ENCODE measurements at regions not wholly inside any gene's neighbourhood (a gene's known extent, or its start where the extent isn't known, plus 50 kb on each side); places are given as distances from the start of the nearest gene placed in this dataset.

DNA sequence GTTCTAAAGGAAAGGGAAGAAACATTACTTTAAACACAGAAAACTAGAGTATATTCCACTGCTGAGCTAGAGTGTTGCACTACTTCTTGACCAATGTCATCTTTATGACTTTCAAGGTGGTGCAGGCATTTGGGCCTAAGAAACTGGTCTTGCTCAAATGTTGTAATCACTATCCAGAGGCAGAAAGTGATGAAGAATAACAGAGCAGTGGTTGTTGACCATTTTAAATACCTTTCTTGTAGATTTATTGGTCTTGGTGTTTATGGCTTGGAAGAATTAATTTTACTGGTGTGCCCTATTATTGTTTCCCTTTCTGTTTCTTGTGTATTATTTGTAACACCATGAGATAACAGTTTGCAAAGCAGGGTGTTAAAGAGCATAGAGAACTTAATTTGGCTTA is 56.9 kb upstream of the SCN7A start:
- Mint-ChIP-seq H3K27ac (ENCODE audit: unreplicated experiment) (no peak overlapping the region), H3K27me3 (ENCODE audit: unreplicated experiment) (no peaks in the 10 kb centered on the region), H3K4me1 (ENCODE audit: low read depth, unreplicated experiment) (peaks cover 4% of the 10 kb centered on the region), H3K36me3 (ENCODE audit: unreplicated experiment) (no peaks in the 10 kb centered on the region), H3K4me3 (ENCODE audit: unreplicated experiment) (no peak overlapping the region), H3K9me3 (ENCODE audit: unreplicated experiment) (no peaks in the 10 kb centered on the region)
- TF ChIP-seq, protein P1, sequence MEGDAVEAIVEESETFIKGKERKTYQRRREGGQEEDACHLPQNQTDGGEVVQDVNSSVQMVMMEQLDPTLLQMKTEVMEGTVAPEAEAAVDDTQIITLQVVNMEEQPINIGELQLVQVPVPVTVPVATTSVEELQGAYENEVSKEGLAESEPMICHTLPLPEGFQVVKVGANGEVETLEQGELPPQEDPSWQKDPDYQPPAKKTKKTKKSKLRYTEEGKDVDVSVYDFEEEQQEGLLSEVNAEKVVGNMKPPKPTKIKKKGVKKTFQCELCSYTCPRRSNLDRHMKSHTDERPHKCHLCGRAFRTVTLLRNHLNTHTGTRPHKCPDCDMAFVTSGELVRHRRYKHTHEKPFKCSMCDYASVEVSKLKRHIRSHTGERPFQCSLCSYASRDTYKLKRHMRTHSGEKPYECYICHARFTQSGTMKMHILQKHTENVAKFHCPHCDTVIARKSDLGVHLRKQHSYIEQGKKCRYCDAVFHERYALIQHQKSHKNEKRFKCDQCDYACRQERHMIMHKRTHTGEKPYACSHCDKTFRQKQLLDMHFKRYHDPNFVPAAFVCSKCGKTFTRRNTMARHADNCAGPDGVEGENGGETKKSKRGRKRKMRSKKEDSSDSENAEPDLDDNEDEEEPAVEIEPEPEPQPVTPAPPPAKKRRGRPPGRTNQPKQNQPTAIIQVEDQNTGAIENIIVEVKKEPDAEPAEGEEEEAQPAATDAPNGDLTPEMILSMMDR (IDR thresholded peaks at IDR 0.05; ENCODE audit: partially characterized antibody, unreplicated experiment) = no peak
- DNase-seq = no peak

DNA sequence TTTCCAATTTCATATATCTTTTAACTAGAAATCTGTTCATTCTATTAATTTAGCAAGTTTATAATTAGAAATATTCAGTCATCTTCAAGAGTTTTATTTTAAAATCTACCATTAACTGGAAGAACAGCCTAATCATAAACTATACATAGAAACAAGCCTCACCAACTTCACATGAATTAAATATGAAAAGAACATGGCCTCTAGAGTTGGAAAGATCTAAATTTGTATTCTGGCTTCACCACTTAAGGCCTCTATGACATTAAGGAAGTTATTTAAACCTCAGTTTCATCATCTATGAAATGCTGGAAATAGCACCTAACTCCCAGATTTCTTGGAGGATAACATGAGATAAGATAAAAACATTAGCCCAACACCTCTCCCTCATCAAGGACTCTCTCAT is 51.4 kb upstream of the SCN7A start:
- peaks cover 4% of the 10 kb centered on the region for H3K4me1 Mint-ChIP-seq (ENCODE audit: low read depth, unreplicated experiment)
- DNase-seq = no peak
- no peak overlapping the region for H3K27ac Mint-ChIP-seq (ENCODE audit: unreplicated experiment)
- H3K9me3 Mint-ChIP-seq (ENCODE audit: unreplicated experiment) = no peaks in the 10 kb centered on the region
- TF ChIP-seq, protein P1 (IDR thresholded peaks at IDR 0.05; ENCODE audit: partially characterized antibody, unreplicated experiment) = no peak
- H3K4me3 Mint-ChIP-seq (ENCODE audit: unreplicated experiment) = no peak overlapping the region
- H3K27me3 Mint-ChIP-seq (ENCODE audit: unreplicated experiment) = no peaks in the 10 kb centered on the region
- no peaks in the 10 kb centered on the region for H3K36me3 Mint-ChIP-seq (ENCODE audit: unreplicated experiment)
